Fibroblast of lung (primary cell): ENCODE measurements at regions not wholly inside any gene's neighbourhood (a gene's known extent, or its start where the extent isn't known, plus 50 kb on each side); places are given as distances from the start of the nearest gene placed in this dataset.

Experiments used
- DNase-seq, 2 donors: peaks; one replicate each; pipeline versions ENCODE4 v3.0.0 to v3.0.0-alpha.2; 2010; ENCODE audit warnings: low read depth in 2 of 2
- H2AFZ ChIP-seq: 2 replicates; pipeline ENCODE4 v1.5.1; 2012; ENCODE audit warnings: low read length, control low read depth, inconsistent platforms
- H3K27ac ChIP-seq: 2 replicates; pipeline ENCODE4 v1.5.1; 2011; ENCODE audit warnings: low read length, control low read depth; ENCODE audit not compliant: insufficient read depth
- H3K27me3 ChIP-seq: 2 replicates; pipeline ENCODE4 v1.5.1; 2011; ENCODE audit warnings: mild to moderate bottlenecking, low read length; ENCODE audit not compliant: control insufficient read depth, insufficient read depth
- H3K36me3 ChIP-seq: 2 replicates; pipeline ENCODE4 v1.5.1; 2011; ENCODE audit warnings: low read length; ENCODE audit not compliant: control insufficient read depth, insufficient read depth
- H3K4me1 ChIP-seq: 2 replicates; pipeline ENCODE4 v1.5.1; 2011; ENCODE audit warnings: low read length; ENCODE audit not compliant: control insufficient read depth, insufficient read depth; ENCODE audit errors: extremely low read depth
- H3K4me2 ChIP-seq: 2 replicates; pipeline ENCODE4 v1.5.1; 2011; ENCODE audit warnings: low read length, control low read depth; ENCODE audit not compliant: insufficient read depth; ENCODE audit errors: extremely low read depth
- H3K4me3 ChIP-seq, 4 experiments: fragments of 200-600 bp in 1 of 4; sonication (generic) in 1 of 4; replicated peaks in 1 of 4; 2 replicates each; pipeline ENCODE4 v1.5.1; 2011 to 2016; ENCODE audit warnings: low read length in 4 of 4, low read depth in 3 of 4, mild to moderate bottlenecking in 3 of 4, control low read depth in 2 of 4, inconsistent platforms in 1 of 4, mixed read lengths in 1 of 4; ENCODE audit not compliant: insufficient read depth in 1 of 4; ENCODE audit errors: control extremely low read depth in 1 of 4
- H3K79me2 ChIP-seq: 2 replicates; pipeline ENCODE4 v1.5.1; 2012; ENCODE audit warnings: mild to moderate bottlenecking, low read length, inconsistent platforms; ENCODE audit not compliant: control insufficient read depth, insufficient read depth
- H3K9ac ChIP-seq: 2 replicates; pipeline ENCODE4 v1.5.1; 2011; ENCODE audit warnings: mild to moderate bottlenecking, low read length, control low read depth; ENCODE audit not compliant: insufficient read depth
- H3K9me3 ChIP-seq: 2 replicates; pipeline ENCODE4 v1.5.1; 2012; ENCODE audit warnings: low read depth, low read length; ENCODE audit not compliant: control insufficient read depth, insufficient read depth
- H4K20me1 ChIP-seq: 2 replicates; pipeline ENCODE4 v1.5.1; 2011; ENCODE audit warnings: low read length; ENCODE audit not compliant: control insufficient read depth, insufficient read depth; ENCODE audit errors: extremely low read depth
- CTCF ChIP-seq, 2 donors: IDR thresholded peaks in 1 of 2; conservative IDR thresholded peaks in 1 of 2; 1 replicate in 1 of 2; 2 replicates in 1 of 2; pipeline ENCODE4 v1.5.1; 2011 to 2012; ENCODE audit warnings: low read length in 2 of 2, control low read depth in 1 of 2, inconsistent platforms in 1 of 2, low read depth in 1 of 2, mild to moderate bottlenecking in 1 of 2
- EZH2 ChIP-seq: IDR thresholded peaks from 2 replicates; pipeline ENCODE4 v1.5.1; 2012; ENCODE audit warnings: low read length, control low read depth, mild to moderate bottlenecking; ENCODE audit errors: missing control alignments

DNA sequence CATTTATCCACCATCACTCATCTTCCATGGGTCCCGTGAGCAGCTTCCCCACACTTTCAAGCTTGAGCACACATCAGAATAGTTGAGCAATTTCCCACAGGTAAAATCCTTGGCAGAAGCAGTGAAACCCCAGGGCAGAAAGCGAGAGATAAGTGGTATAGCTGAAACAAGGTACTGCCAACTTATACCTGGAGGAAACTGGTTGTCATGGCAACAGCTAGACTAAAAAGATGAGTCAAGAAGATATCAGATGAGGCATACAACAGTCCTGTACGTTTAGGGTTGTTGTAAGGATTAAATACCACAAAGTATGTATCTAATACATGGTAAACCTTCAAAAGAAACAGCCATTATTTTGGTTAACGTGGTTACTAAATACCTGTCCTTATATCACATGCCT is 66.9 kb upstream of the PHOX2B start:
- no peaks in the 10 kb centered on the region for H3K36me3 ChIP-seq
- no peak overlapping the region for H3K4me3 ChIP-seq
- H3K4me2 ChIP-seq: no peak overlapping the region
- no peaks in the 10 kb centered on the region for H3K79me2 ChIP-seq
- H3K27ac ChIP-seq: no peak overlapping the region
- H2AFZ ChIP-seq: no peak overlapping the region
- no peak for TF ChIP-seq EZH2
- TF ChIP-seq CTCF (conservative IDR thresholded peaks at IDR 0.05 in 1 of 2, IDR thresholded peaks at IDR 0.05 in 1 of 2; ENCODE audit: low read depth in 1 of 2, low read length in 2 of 2): no peak
- H3K4me1 ChIP-seq: no peaks in the 10 kb centered on the region
- no peaks in the 10 kb centered on the region for H3K27me3 ChIP-seq
- no peaks in the 10 kb centered on the region for H4K20me1 ChIP-seq
- DNase-seq: no peak
- H3K9ac ChIP-seq: no peak overlapping the region
- no peaks in the 10 kb centered on the region for H3K9me3 ChIP-seq

- DNase-seq: peak; percentile 3 to 27
- H3K4me2 ChIP-seq: no peak overlapping the region
- no peak overlapping the region for H3K9ac ChIP-seq
- no peaks in the 10 kb centered on the region for H4K20me1 ChIP-seq
- no peak for TF ChIP-seq EZH2
- peak; percentile 46 to 59 for TF ChIP-seq CTCF (conservative IDR thresholded peaks at IDR 0.05 in 1 of 2, IDR thresholded peaks at IDR 0.05 in 1 of 2; ENCODE audit: low read depth in 1 of 2, low read length in 2 of 2)
- H3K4me1 ChIP-seq: no peaks in the 10 kb centered on the region
- no peaks in the 10 kb centered on the region for H3K27me3 ChIP-seq
- no peak overlapping the region for H3K4me3 ChIP-seq
- H2AFZ ChIP-seq: no peak overlapping the region
- H3K9me3 ChIP-seq: no peaks in the 10 kb centered on the region
- no peaks in the 10 kb centered on the region for H3K79me2 ChIP-seq
- no peaks in the 10 kb centered on the region for H3K36me3 ChIP-seq
- no peak overlapping the region for H3K27ac ChIP-seq
Measured at GRCh38 chr4:41814565-41814964, 66.0 kb upstream of the PHOX2B start.

DNA sequence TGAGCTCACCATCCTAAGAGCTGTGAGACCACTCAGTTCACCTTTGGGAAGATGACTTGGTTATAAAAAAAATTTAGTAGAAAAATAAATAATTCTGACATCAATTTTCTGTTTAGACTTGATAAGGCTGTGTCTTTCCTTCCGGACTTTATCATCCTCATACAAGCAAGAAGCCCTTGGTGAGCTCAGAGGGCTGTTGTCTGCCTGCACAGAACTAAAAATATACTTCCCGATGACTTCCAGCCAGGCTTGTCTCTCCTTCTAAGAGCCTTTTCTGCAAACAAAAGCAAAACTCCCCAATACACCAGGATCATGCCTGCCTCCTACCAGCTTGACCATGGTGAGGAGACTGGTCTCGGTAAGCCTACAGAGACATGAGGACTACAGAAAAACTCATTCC is 58.3 kb upstream of the PHOX2B start:
- no peak for DNase-seq
- H3K27ac ChIP-seq: no peak overlapping the region

More for the DNA sequence above, 58.3 kb upstream of the PHOX2B start:
- TF ChIP-seq EZH2 (no peak), CTCF (conservative IDR thresholded peaks at IDR 0.05 in 1 of 2, IDR thresholded peaks at IDR 0.05 in 1 of 2; ENCODE audit: low read depth in 1 of 2, low read length in 2 of 2) (no peak)
- H4K20me1 ChIP-seq: no peaks in the 10 kb centered on the region
- H3K9me3 ChIP-seq: no peaks in the 10 kb centered on the region
- H3K4me2 ChIP-seq: no peak overlapping the region
- no peak overlapping the region for H2AFZ ChIP-seq
- no peak overlapping the region for H3K9ac ChIP-seq
- no peak overlapping the region for H3K4me3 ChIP-seq
- no peaks in the 10 kb centered on the region for H3K27me3 ChIP-seq
- H3K4me1 ChIP-seq: no peaks in the 10 kb centered on the region
- no peaks in the 10 kb centered on the region for H3K36me3 ChIP-seq
- no peaks in the 10 kb centered on the region for H3K79me2 ChIP-seq
